CD4-positive, alpha-beta T cell treated with Interleukin-15 for 1 hour (primary cell): ENCODE measurements at regions not wholly inside any gene's neighbourhood (a gene's known extent, or its start where the extent isn't known, plus 50 kb on each side); places are given as distances from the start of the nearest gene placed in this dataset.
A peak's percentile ranks its signal among the peaks of the same experiment; 100 is the strongest.

Source experiments
- DNase-seq: peaks from one replicate; pipeline ENCODE4 v3.0.0-alpha.2; 2020

- DNase-seq = no peak
Observed at GRCh38 chr1:222358100-222358499, 189.8 kb downstream of the HHIPL2 start.

GRCh38 chr1:222357252-222357651 is 190.7 kb downstream of the HHIPL2 start:
- DNase-seq = no peak

GRCh38 chr1:222347627-222348026 is 200.3 kb downstream of the HHIPL2 start:
- no peak for DNase-seq

GRCh38 chr1:222346955-222347354 is 200.9 kb downstream of the HHIPL2 start:
- DNase-seq = no peak

DNA sequence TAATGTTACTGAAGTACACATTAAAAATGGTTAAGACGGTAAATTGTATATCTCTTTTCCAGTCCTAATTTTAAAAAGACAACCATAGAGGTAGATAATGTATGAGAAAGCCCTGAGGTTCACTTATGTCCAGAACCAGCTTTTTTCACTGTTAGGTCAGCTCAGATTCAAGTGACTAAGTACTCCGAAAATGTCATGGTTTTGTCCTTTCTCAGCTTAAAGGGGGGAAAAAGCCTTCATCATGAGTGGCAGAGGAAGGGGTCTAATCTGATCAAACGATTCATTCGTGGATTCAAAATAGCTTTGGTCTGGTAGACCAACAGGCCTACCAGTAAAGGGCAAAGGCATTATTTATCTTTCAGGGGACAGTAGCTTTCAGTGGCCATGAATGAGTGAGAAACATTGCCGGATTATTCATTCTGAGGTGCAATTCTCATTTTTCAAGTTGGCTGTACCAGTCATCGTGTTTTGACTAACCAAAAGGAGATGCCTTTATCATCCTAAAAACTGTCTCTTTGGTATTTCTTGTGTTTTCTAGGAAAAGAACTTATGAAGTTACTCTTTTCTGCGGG is 208.4 kb downstream of the HHIPL2 start:
- no peak for DNase-seq

DNA sequence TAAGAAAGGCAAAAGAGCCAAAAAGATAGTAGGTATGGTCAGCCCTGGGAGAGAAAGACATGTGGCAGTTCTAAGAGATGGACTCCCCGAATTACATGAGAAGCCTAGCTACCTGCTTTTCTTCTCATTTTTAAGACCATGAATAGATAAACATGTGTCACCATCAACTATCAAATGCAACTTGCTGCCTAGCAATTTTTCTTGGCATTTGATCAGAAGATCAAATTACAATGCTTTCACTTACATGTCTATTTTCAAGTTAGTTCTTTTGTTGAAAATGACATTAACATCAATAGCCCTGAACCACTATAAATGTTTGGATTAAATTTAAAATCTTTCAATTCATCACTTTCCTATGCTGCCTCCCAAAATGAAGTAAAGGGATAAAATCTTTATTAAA is 212.3 kb downstream of the HHIPL2 start:
- DNase-seq = no peak

- no peak for DNase-seq
Observed at GRCh38 chr1:222334026-222334680, 213.8 kb downstream of the HHIPL2 start.

- DNase-seq = no peak
Observed at GRCh38 chr1:222331765-222332164, 216.1 kb downstream of the HHIPL2 start.

GRCh38 chr1:222331340-222331739 is 216.6 kb downstream of the HHIPL2 start:
- DNase-seq = no peak

- DNase-seq = no peak
Observed at GRCh38 chr1:222329493-222330045, 218.3 kb downstream of the HHIPL2 start.

GRCh38 chr1:222326710-222327036 is 221.2 kb downstream of the HHIPL2 start:
- DNase-seq = no peak

- DNase-seq = no peak
Observed at GRCh38 chr1:222326006-222326709, 221.7 kb downstream of the HHIPL2 start.

GRCh38 chr1:222325506-222325905 is 222.4 kb downstream of the HHIPL2 start:
- no peak for DNase-seq

DNA sequence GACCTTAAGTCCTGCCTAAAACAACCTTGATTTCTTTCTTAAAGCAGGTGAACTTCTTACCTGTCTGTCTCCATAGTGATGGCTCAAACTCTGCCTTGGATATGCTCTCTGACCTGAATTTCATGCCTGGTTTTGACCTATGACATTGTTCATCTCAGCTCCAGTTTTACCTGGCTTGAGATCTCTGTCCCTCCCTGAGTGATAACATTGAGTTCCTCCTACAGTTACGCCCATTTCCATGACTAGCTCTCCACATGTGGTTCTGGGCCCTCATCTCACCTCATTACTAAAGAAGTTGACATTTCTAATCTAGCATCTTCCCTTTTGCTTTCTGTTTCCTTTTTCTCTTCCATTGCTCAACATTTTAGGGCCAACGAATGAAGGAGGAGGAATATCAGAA is 233.1 kb downstream of the HHIPL2 start:
- DNase-seq = no peak

DNA sequence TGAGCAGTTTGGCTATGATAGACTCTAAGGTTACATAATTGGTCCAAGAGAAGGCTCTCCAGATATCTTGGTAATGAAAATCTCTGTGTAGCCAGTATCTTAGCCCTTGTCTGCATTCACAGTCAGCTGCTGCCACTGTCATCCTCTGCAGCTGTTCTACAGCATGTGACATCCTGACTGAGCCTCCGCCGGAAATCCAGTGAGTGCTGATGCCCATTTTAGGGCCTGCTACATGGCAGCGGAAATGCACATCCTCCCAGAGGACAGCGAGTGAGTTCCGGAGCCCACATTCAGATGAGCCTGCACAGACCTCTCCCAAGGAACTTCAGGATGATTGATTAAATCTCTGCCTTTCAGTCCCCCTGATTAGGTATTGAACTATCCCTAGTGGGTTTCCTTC is 237.1 kb downstream of the HHIPL2 start:
- DNase-seq = peak; percentile 31

DNA sequence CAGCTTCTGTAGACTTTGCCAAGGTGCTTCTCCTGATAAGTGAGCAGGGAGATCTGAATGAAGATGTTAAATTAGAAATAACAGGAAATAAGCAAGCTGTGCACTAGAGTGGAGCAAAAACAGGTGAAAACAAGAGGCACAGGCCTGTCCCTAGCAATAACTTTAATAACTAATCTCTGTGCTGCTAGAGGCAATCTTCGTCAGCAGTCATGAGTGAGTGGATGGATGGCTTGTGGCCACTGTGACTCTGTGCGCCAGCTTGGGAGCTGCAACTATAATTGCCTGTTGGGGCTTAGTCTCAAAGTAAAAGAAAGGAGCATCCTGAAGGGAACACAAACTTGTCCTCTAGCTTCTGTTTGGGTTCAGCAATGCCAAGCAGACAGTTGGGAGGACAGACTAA is 240.3 kb downstream of the HHIPL2 start:
- DNase-seq = no peak

DNA sequence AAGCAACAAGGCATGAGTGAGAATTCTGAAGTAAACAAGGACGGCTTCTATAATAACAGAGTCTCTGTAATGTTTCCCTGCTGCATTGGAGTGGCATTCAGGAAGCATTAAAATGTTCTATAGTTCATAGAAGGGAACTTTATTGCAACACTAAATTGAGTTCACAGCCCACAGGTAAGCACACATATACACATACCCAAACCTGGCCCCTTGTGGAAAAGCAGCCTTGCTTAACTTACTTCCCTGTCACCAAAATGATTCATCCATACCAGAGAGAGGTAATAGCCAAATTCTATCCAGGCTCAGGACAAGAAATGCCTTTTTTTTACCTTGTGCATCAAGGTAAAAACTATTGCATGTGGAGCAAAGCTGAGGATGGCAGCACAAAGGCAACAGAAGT is 241.4 kb downstream of the HHIPL2 start:
- DNase-seq = no peak

DNA sequence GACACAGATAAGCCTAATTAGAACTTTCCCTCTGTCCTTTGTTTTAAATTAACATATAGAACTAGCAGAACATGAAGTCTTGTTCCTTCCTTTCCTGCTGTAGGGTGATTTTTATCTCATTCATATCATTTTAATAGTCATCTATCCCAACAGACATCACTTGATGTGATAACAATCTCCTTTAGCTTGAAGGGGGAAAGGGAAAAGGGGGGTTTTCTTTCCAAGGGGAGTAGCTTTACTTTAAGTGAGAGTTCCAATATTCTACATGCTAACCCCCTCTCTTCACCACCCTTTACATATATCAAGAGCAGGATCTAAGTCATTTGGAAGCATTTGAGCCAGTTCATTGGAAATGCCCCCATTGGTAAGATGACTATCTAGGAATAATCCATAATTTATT is 241.9 kb downstream of the HHIPL2 start:
- no peak for DNase-seq

- no peak for DNase-seq
Observed at GRCh38 chr1:222301652-222302051, 246.3 kb downstream of the HHIPL2 start.

DNA sequence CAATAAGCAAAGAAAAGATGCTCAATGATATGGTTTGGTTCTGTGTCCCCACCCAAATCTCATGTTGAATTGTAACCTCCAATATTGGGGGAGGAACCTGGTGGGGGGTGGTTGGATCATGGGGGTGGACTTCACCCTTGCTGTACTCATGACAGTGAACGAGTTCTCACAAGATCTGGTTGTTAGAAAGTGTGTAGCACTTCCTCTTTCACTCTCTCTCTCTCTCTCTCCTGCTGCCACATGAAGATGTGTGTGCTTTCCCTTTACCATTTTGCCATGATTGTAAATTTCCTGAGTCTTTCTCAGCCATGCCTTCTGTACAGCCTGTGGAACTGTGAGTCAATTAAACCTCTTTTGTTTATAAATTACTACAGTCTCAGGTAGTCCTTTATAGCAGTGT is 248.4 kb downstream of the HHIPL2 start:
- no peak for DNase-seq

GRCh38 chr1:222290866-222291265 is 257.0 kb downstream of the HHIPL2 start:
- no peak for DNase-seq

DNA sequence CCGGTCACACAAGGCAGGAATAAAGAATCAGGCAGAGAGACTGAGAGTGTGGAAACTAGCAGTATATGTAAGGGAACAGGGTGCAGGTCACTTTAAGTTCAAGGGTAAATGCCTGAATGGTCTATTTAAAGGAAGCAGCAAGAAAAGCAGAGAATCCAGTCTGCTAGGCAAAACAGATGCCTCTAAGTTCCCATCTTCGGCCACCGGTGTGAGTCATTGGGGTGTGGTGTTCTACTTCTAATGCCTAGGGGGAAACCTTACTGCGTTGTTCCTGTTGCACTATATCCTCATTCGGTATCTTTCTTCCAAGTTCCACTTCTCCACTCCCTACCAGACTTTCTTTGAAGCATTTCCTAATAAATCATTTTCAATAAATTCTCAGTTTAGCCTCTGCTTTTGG is 259.9 kb downstream of the HHIPL2 start:
- DNase-seq = peak; percentile 43

DNA sequence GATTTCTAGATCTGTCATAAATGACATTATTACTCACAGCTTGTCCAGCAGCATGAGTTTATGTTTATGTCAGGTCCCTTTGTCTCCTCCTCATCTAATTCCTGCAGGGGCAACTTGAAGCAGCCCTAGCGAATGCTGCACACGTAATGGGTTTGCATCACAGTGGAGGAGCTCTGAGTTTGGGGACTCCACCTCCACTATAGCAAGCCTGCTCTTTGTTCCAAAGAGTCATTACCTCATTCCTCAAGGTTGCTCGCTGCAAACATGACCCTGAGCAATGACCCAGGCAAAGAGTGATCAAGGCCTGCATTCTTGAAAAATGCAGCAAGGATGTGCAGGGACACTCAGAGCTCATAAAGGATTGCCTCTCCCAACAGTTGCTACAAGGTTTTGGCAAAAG is 261.9 kb downstream of the HHIPL2 start:
- no peak for DNase-seq

GRCh38 chr1:222285526-222285925 is 262.4 kb downstream of the HHIPL2 start:
- no peak for DNase-seq
